GM23338 (cell line): ENCODE measurements at regions not wholly inside any gene's neighbourhood (a gene's known extent, or its start where the extent isn't known, plus 50 kb on each side); places are given as distances from the start of the nearest gene placed in this dataset.

Experiments
- ATAC-seq: fragments of 200-7000 bp; cut with Tn5 transposase; 3 replicates; pipeline ENCODE4 v1.9.1; 2020
- DNase-seq: peaks from one replicate; pipeline ENCODE4 v3.0.0-alpha.2; 2015; ENCODE audit warnings: low spot score
- H2AFZ ChIP-seq: fragments of 200-600 bp; sonication (generic); 2 replicates; pipeline ENCODE4 v1.8.0; 2016; ENCODE audit warnings: antibody characterized with exemption, mild to moderate bottlenecking, moderate library complexity
- H3F3A ChIP-seq: fragments of 200-600 bp; sonication (generic); replicated peaks from 2 replicates; pipeline ENCODE4 v1.8.0; 2017; ENCODE audit warnings: antibody characterized with exemption, mixed run types, low read depth
- H3K27ac ChIP-seq: fragments of 200-600 bp; sonication (generic); 2 replicates; pipeline ENCODE4 v1.6.1; 2016; ENCODE audit warnings: low read depth
- H3K27me3 ChIP-seq: fragments of 200-600 bp; sonication (generic); 2 replicates; pipeline ENCODE4 v1.8.0; 2016; ENCODE audit warnings: mild to moderate bottlenecking, mixed run types, moderate library complexity; ENCODE audit not compliant: insufficient read depth
- H3K36me3 ChIP-seq: fragments of 200-600 bp; sonication (generic); 2 replicates; pipeline ENCODE4 v1.8.0; 2016; ENCODE audit warnings: mild to moderate bottlenecking; ENCODE audit not compliant: insufficient read depth
- H3K4me1 ChIP-seq: fragments of 200-600 bp; sonication (generic); 2 replicates; pipeline ENCODE4 v1.8.0; 2016; ENCODE audit warnings: mild to moderate bottlenecking, moderate library complexity; ENCODE audit not compliant: insufficient read depth
- H3K4me2 ChIP-seq: fragments of 200-600 bp; sonication (generic); 2 replicates; pipeline ENCODE4 v1.7.1; 2017; ENCODE audit warnings: mixed run types
- H3K4me3 ChIP-seq: fragments of 200-600 bp; sonication (generic); 2 replicates; pipeline ENCODE4 v1.6.1; 2016; ENCODE audit warnings: mixed run types
- H3K79me2 ChIP-seq: fragments of 200-600 bp; sonication (generic); replicated peaks from 2 replicates; pipeline ENCODE4 v1.8.0; 2017; ENCODE audit warnings: mild to moderate bottlenecking; ENCODE audit not compliant: insufficient read depth
- H3K9me2 ChIP-seq: fragments of 200-600 bp; sonication (generic); 2 replicates; pipeline ENCODE4 v1.8.0; 2017; ENCODE audit not compliant: insufficient read depth
- H4K20me1 ChIP-seq: fragments of 200-600 bp; sonication (generic); replicated peaks from 2 replicates; pipeline ENCODE4 v1.8.0; 2017; ENCODE audit warnings: mild to moderate bottlenecking; ENCODE audit not compliant: insufficient read depth
- H3K27ac Mint-ChIP-seq: 2 replicates; pipeline ENCODE4 v1.8.0; 2020; ENCODE audit warnings: inconsistent platforms, mild to moderate bottlenecking, moderate library complexity, mixed read lengths
- H3K27me3 Mint-ChIP-seq: 3 replicates; pipeline ENCODE4 v1.8.0; 2022; ENCODE audit warnings: low read depth, mild to moderate bottlenecking, moderate library complexity, mixed read lengths, inconsistent platforms; ENCODE audit not compliant: insufficient read depth, poor library complexity
- H3K36me3 Mint-ChIP-seq: 3 replicates; pipeline ENCODE4 v1.8.0; 2021; ENCODE audit warnings: low read depth, mild to moderate bottlenecking, inconsistent platforms, moderate library complexity, mixed read lengths
- H3K4me1 Mint-ChIP-seq: 3 replicates; pipeline ENCODE4 v1.8.0; 2020; ENCODE audit warnings: mild to moderate bottlenecking, inconsistent platforms, mixed read lengths
- H3K4me3 Mint-ChIP-seq: 3 replicates; pipeline ENCODE4 v1.8.0; 2021; ENCODE audit warnings: moderate library complexity, mild to moderate bottlenecking, inconsistent platforms, mixed read lengths
- H3K9me3 Mint-ChIP-seq: 3 replicates; pipeline ENCODE4 v1.8.0; 2020; ENCODE audit warnings: moderate library complexity, mild to moderate bottlenecking, inconsistent platforms, mixed read lengths
- CREB1 ChIP-seq: fragments of 250-450 bp; sonication (Bioruptor Pico); IDR thresholded peaks from 2 replicates; pipeline ENCODE4 v1.5.0; 2020; ENCODE audit warnings: low read depth, mild to moderate bottlenecking, moderate library complexity
- JUNB ChIP-seq: IDR thresholded peaks from one replicate; pipeline ENCODE4 v1.6.1; 2016; ENCODE audit warnings: antibody characterized with exemption; ENCODE audit not compliant: unreplicated experiment
- NANOG ChIP-seq: IDR thresholded peaks from 2 replicates; pipeline ENCODE4 v1.6.1; 2016; ENCODE audit warnings: antibody characterized with exemption, borderline replicate concordance
- STAT1 ChIP-seq: IDR thresholded peaks from one replicate; pipeline ENCODE4 v1.6.1; 2016; ENCODE audit warnings: antibody characterized with exemption; ENCODE audit not compliant: unreplicated experiment
- ZNF114 ChIP-seq: fragments of 250-450 bp; sonication (Bioruptor Pico); IDR thresholded peaks from 2 replicates; pipeline ENCODE4 v1.5.0; 2020; ENCODE audit warnings: mild to moderate bottlenecking, moderate library complexity
- TF ChIP-seq, protein P1 (sequence below): IDR thresholded peaks from one replicate; pipeline ENCODE4 v1.6.1; 2018; ENCODE audit warnings: antibody characterized with exemption; ENCODE audit not compliant: unreplicated experiment
- TF ChIP-seq, protein P2 (sequence below), 2 experiments: fragments of 200-600 bp in 1 of 2; sonication (generic) in 1 of 2; conservative IDR thresholded peaks; 2 replicates each; pipeline versions ENCODE4 v1.5.1 to v1.6.1; 2016 to 2017; ENCODE audit warnings: antibody characterized with exemption in 2 of 2, low read depth in 2 of 2, mild to moderate bottlenecking in 2 of 2, moderate library complexity in 1 of 2

DNA sequence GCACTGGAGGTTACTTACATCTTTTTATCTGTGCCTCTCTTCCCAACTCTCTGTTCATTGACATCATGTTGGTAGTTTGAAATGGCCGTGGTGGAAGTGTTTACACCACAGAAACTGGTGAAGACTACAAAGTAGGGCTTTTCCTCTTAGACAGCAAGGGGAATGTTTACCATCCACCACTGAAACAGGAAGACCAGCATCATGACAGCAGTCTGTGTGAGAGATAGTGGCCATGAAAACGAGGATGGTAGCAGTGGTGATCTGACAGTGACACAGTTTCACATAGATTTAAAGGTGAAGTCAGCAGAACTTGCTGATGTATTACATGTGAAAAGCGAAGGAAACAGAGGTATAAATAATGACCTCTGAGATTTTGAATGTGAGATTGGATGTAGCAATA is 115.7 kb downstream of the CCDC71L start:
- no peak overlapping the region for H3K27ac ChIP-seq
- H3K4me2 ChIP-seq, result no peak overlapping the region
- DNase-seq (no peak), ATAC-seq (no peak)
- no peaks in the 10 kb centered on the region for H3K36me3 ChIP-seq
- no peaks in the 10 kb centered on the region for H4K20me1 ChIP-seq
- no peaks in the 10 kb centered on the region for H3K4me1 ChIP-seq
- Mint-ChIP-seq H3K9me3 (no peaks in the 10 kb centered on the region), H3K27me3 (no peaks in the 10 kb centered on the region), H3K36me3 (no peaks in the 10 kb centered on the region), H3K4me1 (peaks cover 8% of the 10 kb centered on the region), H3K4me3 (no peak overlapping the region), H3K27ac (no peak overlapping the region)
- no peaks in the 10 kb centered on the region for H3K79me2 ChIP-seq
- no peaks in the 10 kb centered on the region for H3K27me3 ChIP-seq
- H2AFZ ChIP-seq, result no peak overlapping the region
- no peak overlapping the region for H3K4me3 ChIP-seq
- H3K9me2 ChIP-seq, result peaks cover 11% of the 10 kb centered on the region
- H3F3A ChIP-seq, result no peaks in the 10 kb centered on the region
- TF ChIP-seq, protein P1, sequence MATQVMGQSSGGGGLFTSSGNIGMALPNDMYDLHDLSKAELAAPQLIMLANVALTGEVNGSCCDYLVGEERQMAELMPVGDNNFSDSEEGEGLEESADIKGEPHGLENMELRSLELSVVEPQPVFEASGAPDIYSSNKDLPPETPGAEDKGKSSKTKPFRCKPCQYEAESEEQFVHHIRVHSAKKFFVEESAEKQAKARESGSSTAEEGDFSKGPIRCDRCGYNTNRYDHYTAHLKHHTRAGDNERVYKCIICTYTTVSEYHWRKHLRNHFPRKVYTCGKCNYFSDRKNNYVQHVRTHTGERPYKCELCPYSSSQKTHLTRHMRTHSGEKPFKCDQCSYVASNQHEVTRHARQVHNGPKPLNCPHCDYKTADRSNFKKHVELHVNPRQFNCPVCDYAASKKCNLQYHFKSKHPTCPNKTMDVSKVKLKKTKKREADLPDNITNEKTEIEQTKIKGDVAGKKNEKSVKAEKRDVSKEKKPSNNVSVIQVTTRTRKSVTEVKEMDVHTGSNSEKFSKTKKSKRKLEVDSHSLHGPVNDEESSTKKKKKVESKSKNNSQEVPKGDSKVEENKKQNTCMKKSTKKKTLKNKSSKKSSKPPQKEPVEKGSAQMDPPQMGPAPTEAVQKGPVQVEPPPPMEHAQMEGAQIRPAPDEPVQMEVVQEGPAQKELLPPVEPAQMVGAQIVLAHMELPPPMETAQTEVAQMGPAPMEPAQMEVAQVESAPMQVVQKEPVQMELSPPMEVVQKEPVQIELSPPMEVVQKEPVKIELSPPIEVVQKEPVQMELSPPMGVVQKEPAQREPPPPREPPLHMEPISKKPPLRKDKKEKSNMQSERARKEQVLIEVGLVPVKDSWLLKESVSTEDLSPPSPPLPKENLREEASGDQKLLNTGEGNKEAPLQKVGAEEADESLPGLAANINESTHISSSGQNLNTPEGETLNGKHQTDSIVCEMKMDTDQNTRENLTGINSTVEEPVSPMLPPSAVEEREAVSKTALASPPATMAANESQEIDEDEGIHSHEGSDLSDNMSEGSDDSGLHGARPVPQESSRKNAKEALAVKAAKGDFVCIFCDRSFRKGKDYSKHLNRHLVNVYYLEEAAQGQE, result no peak
- no peak for TF ChIP-seq ZNF114 (CRISPR knock-in tag)
- no peak for TF ChIP-seq JUNB

DNA sequence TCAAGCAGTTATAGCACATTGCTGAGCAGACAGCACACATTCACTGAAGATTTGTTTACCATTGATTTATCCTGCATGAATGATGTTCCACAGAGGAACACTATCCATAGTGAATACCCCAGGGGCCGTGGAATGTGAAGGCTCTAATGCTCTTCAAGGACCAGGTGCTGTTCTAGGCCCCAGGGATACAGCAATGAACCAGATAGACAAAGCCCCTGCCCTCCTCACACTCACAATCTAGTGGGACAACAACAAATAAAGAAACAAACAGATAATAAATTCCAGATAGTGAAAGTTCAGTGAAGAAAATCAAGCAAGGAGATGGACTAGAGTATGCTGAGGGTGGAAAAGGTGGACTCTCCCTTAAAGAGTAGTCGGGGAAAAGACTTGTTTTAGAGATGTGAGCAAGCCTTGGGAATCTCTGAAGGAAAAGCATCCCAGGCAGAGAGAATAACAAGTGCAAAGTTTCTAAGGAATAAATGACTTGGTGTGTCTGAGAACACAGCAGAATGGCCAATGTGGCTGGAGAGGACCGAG is 117.7 kb downstream of the CCDC71L start:
- peaks cover 8% of the 10 kb centered on the region for H3K4me1 Mint-ChIP-seq
- no peaks in the 10 kb centered on the region for H3K79me2 ChIP-seq
- H3K4me2 ChIP-seq, result no peak overlapping the region
- no peak overlapping the region for H3K27ac Mint-ChIP-seq
- ATAC-seq, result no peak
- no peaks in the 10 kb centered on the region for H3K36me3 Mint-ChIP-seq
- no peaks in the 10 kb centered on the region for H3K27me3 Mint-ChIP-seq
- H3K4me1 ChIP-seq, result no peaks in the 10 kb centered on the region
- no peak overlapping the region for H3K4me3 ChIP-seq
- no peak for DNase-seq
- H2AFZ ChIP-seq, result no peak overlapping the region
- TF ChIP-seq CREB1 (CRISPR knock-in tag) (no peak), STAT1 (no peak), JUNB (no peak), NANOG (no peak), ZNF114 (CRISPR knock-in tag) (no peak)
- TF ChIP-seq, protein P2, sequence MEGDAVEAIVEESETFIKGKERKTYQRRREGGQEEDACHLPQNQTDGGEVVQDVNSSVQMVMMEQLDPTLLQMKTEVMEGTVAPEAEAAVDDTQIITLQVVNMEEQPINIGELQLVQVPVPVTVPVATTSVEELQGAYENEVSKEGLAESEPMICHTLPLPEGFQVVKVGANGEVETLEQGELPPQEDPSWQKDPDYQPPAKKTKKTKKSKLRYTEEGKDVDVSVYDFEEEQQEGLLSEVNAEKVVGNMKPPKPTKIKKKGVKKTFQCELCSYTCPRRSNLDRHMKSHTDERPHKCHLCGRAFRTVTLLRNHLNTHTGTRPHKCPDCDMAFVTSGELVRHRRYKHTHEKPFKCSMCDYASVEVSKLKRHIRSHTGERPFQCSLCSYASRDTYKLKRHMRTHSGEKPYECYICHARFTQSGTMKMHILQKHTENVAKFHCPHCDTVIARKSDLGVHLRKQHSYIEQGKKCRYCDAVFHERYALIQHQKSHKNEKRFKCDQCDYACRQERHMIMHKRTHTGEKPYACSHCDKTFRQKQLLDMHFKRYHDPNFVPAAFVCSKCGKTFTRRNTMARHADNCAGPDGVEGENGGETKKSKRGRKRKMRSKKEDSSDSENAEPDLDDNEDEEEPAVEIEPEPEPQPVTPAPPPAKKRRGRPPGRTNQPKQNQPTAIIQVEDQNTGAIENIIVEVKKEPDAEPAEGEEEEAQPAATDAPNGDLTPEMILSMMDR (conservative IDR thresholded peaks at IDR 0.05; ENCODE audit: low read depth in 2 of 2), result no peak
- H3K36me3 ChIP-seq, result no peaks in the 10 kb centered on the region
- peaks cover 11% of the 10 kb centered on the region for H3K9me2 ChIP-seq
- no peaks in the 10 kb centered on the region for H3K27me3 ChIP-seq
- no peak overlapping the region for H3K4me3 Mint-ChIP-seq
- no peaks in the 10 kb centered on the region for H3F3A ChIP-seq
- no peaks in the 10 kb centered on the region for H4K20me1 ChIP-seq
- no peaks in the 10 kb centered on the region for H3K9me3 Mint-ChIP-seq
- no peak overlapping the region for H3K27ac ChIP-seq
